ENCODE measurements at regions not wholly inside any gene's neighbourhood (a gene's known extent, or its start where the extent isn't known, plus 50 kb on each side); places are given as distances from the start of the nearest gene placed in this dataset.

GRCh38 chr5:124001036-124001615 lies 489.1 kb downstream of the CSNK1G3 start:
- no peak overlapping the region for H2AK5ac ChIP-seq (ENCODE audit: low read depth, low read length)
- H3K79me2 ChIP-seq (ENCODE audit: control insufficient read depth in 1 of 2, insufficient read depth in 2 of 2, low read length in 2 of 2), result no peaks in the 10 kb centered on the region
- H2BK12ac ChIP-seq (ENCODE audit: low read depth, low read length), result no peak overlapping the region; the same call in 1 of the 2 replicates
- no peak overlapping the region for H2BK15ac ChIP-seq (ENCODE audit: low read length)
- H3K4me3 ChIP-seq (ENCODE audit: extremely low read depth in 1 of 4, insufficient read depth in 2 of 4, low read depth in 3 of 4, low read length in 4 of 4), result no peak overlapping the region
- H3K23ac ChIP-seq (ENCODE audit: insufficient read length), result no peak overlapping the region
- no peak overlapping the region for H3K4ac ChIP-seq (replicated peaks; ENCODE audit: insufficient read length, low read depth, low read length)
- H3K27me3 ChIP-seq (replicated peaks in 1 of 4; ENCODE audit: control insufficient read depth in 3 of 4, extremely low read depth in 1 of 4, insufficient read depth in 3 of 4, low read length in 3 of 4), result no peaks in the 10 kb centered on the region
- no peaks in the 10 kb centered on the region for H3K79me1 ChIP-seq (ENCODE audit: low read depth, low read length)
- no peak overlapping the region for H4K91ac ChIP-seq (replicated peaks; ENCODE audit: insufficient read length, low read length)
- no peak overlapping the region for H3K9ac ChIP-seq (replicated peaks in 1 of 4; ENCODE audit: extremely low read depth in 1 of 4, low read depth in 3 of 4, low read length in 3 of 4)
- H3K56ac ChIP-seq (replicated peaks; ENCODE audit: insufficient read length, low read depth, low read length), result no peak overlapping the region
- no peak overlapping the region for H4K5ac ChIP-seq (ENCODE audit: insufficient read length, low read depth, low read length)
- no peak overlapping the region for H2BK20ac ChIP-seq (ENCODE audit: low read length)
- H3K4me1 ChIP-seq (replicated peaks in 1 of 4; ENCODE audit: control insufficient read depth in 3 of 4, insufficient read depth in 4 of 4, low read length in 3 of 4), result 0 out of 7 replicates have a peak, but pooled peaks cover 0 to 2% (median 0%) of the 10 kb centered on the region in 4 experiments
- no peak overlapping the region for H3K14ac ChIP-seq (ENCODE audit: insufficient read length)
- POLR2A ChIA-PET (ENCODE audit: partially characterized antibody), result no interaction called here
- FAIRE-seq (no peak), DNase-seq (ENCODE audit: low read depth in 1 of 2, low spot score in 2 of 2) (no peak)
- no peaks in the 10 kb centered on the region for H4K20me1 ChIP-seq (replicated peaks in 1 of 2; ENCODE audit: control insufficient read depth in 1 of 2, insufficient read depth in 2 of 2, low read length in 2 of 2)
- H3K36me3 ChIP-seq (ENCODE audit: control insufficient read depth in 2 of 4, insufficient read depth in 4 of 4, low read length in 3 of 4), result no peaks in the 10 kb centered on the region
- H2AFZ ChIP-seq (ENCODE audit: low read length), result peak overlapping the region; percentile 31
- H3K27ac ChIP-seq (ENCODE audit: low read depth, low read length), result no peak overlapping the region
- H4K8ac ChIP-seq (ENCODE audit: extremely low read depth, insufficient read depth, low read length), result no peak overlapping the region
- no peak overlapping the region for H2BK120ac ChIP-seq (replicated peaks; ENCODE audit: low read depth, low read length)
- CTCF ChIA-PET (ENCODE audit: partially characterized antibody), result no interaction called here
- no peak overlapping the region for H3K4me2 ChIP-seq (ENCODE audit: insufficient read depth in 1 of 2, low read depth in 2 of 2, low read length in 2 of 2)
- 81% methylated on average over 4 of the region's 4 CpGs; no CpG with 5 or more reads in 1 of the 2 experiments for WGBS, 2 experiments (ENCODE audit: extremely low coverage in 1 of 2, insufficient coverage in 1 of 2, insufficient read length in 1 of 2, insufficient replicate concordance in 2 of 2, low coverage in 1 of 2, low lambda C conversion rate in 2 of 2, missing lambda C conversion rate in 1 of 2)
- no peaks in the 10 kb centered on the region for H3K23me2 ChIP-seq (ENCODE audit: low read depth, low read length)
- no peak overlapping the region for H2BK5ac ChIP-seq (ENCODE audit: low read depth, low read length)
- H3K9me3 ChIP-seq (ENCODE audit: insufficient read depth in 2 of 2, low read depth in 1 of 2, low read length in 1 of 2), result peaks cover 0 to 2% of the 10 kb centered on the region in 2 experiments; a peak in 2 of 4 replicates
- H3K18ac ChIP-seq (ENCODE audit: extremely low read depth, low read length), result no peak overlapping the region
- no peak for TF ChIP-seq POU5F1 (IDR thresholded peaks at IDR 0.05; ENCODE audit: low read depth, low read length)
- TF ChIP-seq BACH1 (IDR thresholded peaks at IDR 0.05; ENCODE audit: low read length), result no peak
- no peak for TF ChIP-seq KDM1A (IDR thresholded peaks at IDR 0.05; ENCODE audit: borderline replicate concordance, low read length)
- TF ChIP-seq EZH2 (IDR thresholded peaks at IDR 0.05; ENCODE audit: low read depth, low read length, severe bottlenecking), result no peak
- no peak for TF ChIP-seq POLR2A (IDR thresholded peaks at IDR 0.05; ENCODE audit: control extremely low read depth in 1 of 2, low read depth in 2 of 2, low read length in 2 of 2)
- no peak for TF ChIP-seq TEAD4 (IDR thresholded peaks at IDR 0.05; ENCODE audit: low read depth, low read length)
- no peak for TF ChIP-seq JUN (IDR thresholded peaks at IDR 0.05; ENCODE audit: low read depth, low read length)
- no peak for TF ChIP-seq GABPA (IDR thresholded peaks at IDR 0.05; ENCODE audit: borderline replicate concordance, insufficient read depth, low read length)
- TF ChIP-seq MAX (IDR thresholded peaks at IDR 0.05), result no peak

Data from H1 (cell line).